AG09309 (cell line): ENCODE measurements at regions not wholly inside any gene's neighbourhood (a gene's known extent, or its start where the extent isn't known, plus 50 kb on each side); places are given as distances from the start of the nearest gene placed in this dataset.

Experiments
- DNase-seq: peaks from one replicate; pipeline ENCODE4 v3.0.0-alpha.2; 2010; ENCODE audit warnings: low read depth
- H3K4me3 ChIP-seq: 2 replicates; pipeline ENCODE4 v1.5.1; 2011; ENCODE audit warnings: mild to moderate bottlenecking, low read depth, low read length, moderate library complexity; ENCODE audit not compliant: control insufficient read depth
- TF ChIP-seq, protein P1 (sequence below): IDR thresholded peaks from 2 replicates; pipeline ENCODE4 v1.5.1; 2011; ENCODE audit warnings: mild to moderate bottlenecking, low read depth, low read length, inconsistent platforms; ENCODE audit not compliant: insufficient read depth, control insufficient read depth; ENCODE audit errors: missing control alignments

DNA sequence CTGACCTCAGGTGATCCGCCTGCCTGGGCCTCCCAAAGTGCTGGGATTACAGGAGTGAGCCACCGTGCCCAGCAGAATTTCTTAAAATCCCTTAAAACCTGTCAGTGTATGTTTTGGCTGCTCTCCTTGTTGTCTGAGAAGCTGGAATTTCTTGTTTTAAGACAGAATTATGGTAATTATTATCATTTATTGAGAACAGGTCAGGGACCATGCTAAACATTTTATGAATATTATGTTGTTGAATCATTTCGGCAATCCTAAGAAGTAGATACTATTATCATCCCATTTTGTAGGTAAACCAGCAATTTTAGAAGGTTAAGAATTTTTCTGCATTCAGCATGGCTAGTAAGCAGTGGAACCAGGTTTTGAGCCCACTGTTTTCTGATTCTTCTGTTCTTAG lies 86.1 kb upstream of the AKIRIN2 start:
- H3K4me3 ChIP-seq = no peak overlapping the region
- DNase-seq = no peak
- TF ChIP-seq, protein P1, sequence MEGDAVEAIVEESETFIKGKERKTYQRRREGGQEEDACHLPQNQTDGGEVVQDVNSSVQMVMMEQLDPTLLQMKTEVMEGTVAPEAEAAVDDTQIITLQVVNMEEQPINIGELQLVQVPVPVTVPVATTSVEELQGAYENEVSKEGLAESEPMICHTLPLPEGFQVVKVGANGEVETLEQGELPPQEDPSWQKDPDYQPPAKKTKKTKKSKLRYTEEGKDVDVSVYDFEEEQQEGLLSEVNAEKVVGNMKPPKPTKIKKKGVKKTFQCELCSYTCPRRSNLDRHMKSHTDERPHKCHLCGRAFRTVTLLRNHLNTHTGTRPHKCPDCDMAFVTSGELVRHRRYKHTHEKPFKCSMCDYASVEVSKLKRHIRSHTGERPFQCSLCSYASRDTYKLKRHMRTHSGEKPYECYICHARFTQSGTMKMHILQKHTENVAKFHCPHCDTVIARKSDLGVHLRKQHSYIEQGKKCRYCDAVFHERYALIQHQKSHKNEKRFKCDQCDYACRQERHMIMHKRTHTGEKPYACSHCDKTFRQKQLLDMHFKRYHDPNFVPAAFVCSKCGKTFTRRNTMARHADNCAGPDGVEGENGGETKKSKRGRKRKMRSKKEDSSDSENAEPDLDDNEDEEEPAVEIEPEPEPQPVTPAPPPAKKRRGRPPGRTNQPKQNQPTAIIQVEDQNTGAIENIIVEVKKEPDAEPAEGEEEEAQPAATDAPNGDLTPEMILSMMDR = no peak

DNA sequence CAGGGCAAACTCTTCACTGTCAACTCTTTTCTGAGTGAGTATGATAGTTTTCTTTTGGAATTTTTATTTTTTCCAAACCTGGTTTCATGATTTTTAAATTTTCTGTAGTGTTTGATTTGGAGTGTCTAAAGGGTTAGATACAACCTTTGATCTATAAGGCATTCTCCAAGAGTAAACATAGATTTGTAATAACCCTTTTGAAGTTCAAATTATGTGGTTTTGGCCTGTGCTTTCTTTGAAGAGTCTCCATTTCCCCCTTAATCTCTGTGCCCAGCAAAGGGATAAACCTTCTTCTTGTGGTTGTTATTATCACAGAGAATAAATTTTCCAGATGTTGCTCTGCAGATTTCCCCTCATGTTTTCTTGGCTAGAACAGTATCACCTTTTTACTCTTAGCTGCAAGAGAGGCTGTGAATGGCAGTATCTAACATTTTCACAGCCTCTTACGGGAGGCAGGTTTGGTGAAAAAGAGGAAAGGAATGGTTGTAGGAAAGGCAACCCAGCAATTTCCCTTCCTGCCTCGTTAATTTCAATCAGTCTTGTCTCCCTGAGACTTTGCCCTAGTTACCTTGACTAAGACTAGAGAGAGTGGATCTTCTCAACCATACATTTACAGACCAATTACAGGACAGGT lies 83.3 kb upstream of the AKIRIN2 start:
- no peak overlapping the region for H3K4me3 ChIP-seq
- no peak for DNase-seq
- TF ChIP-seq, protein P1 = no peak

DNA sequence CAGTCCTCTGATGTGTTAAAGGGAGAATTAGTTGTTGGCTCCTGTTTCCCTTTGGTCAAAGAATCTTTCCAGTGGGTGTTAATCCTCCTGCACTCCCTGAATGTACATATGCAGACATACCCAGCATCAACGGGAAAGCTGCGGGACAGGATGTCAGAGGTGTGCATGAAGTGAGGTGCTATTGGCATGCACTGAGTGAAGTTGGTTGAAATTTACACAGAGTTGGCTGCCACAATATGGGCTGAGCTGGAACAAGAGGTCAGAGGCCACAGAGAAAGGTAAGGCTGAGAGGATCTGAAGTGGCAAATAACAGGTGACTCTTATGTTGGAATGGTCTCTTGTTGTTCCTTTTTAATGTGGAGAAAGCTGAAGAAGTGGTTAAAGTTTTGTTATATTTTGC lies 82.7 kb upstream of the AKIRIN2 start:
- no peak overlapping the region for H3K4me3 ChIP-seq
- DNase-seq = no peak
- TF ChIP-seq, protein P1 = no peak

DNA sequence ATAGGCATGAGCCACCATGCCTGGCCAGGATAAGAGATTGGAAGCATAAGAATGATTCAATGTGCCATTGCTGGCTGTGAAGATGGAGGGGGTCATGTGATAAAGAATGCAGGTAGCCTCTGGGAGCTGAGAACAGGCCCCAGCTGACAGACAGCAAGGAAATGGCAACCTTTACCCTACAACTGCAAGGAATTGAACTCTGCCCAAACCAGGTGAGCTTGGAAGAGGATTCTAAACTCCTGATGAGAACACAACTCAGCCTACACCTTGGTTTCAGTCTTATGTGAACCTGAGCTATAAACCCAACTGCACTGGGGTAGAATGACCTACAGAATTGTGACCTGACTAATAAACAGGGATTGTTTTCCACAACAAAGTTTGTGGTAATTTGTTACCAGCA lies 82.0 kb upstream of the AKIRIN2 start:
- TF ChIP-seq, protein P1 = no peak
- no peak overlapping the region for H3K4me3 ChIP-seq
- no peak for DNase-seq

DNA sequence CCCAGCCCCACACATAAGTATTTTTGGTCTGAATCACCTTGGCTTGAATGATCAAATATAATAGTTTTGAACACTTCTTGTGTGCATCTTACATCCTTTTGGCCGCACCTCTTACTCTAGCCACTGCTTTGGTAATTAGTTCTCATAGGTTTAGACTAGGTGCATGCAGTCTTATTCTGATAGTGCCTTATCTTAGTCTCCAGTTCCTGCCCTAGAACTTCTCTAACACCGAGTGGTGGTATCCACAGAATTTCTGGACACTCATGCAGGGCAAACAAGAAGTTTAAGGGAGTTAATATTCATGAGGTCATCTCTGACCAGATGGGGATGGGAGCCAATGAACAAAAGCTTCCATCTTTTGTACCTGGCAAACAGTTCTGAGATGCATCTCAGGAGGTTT lies 77.5 kb upstream of the AKIRIN2 start:
- no peak for DNase-seq
- no peak overlapping the region for H3K4me3 ChIP-seq
- TF ChIP-seq, protein P1 = no peak

DNA sequence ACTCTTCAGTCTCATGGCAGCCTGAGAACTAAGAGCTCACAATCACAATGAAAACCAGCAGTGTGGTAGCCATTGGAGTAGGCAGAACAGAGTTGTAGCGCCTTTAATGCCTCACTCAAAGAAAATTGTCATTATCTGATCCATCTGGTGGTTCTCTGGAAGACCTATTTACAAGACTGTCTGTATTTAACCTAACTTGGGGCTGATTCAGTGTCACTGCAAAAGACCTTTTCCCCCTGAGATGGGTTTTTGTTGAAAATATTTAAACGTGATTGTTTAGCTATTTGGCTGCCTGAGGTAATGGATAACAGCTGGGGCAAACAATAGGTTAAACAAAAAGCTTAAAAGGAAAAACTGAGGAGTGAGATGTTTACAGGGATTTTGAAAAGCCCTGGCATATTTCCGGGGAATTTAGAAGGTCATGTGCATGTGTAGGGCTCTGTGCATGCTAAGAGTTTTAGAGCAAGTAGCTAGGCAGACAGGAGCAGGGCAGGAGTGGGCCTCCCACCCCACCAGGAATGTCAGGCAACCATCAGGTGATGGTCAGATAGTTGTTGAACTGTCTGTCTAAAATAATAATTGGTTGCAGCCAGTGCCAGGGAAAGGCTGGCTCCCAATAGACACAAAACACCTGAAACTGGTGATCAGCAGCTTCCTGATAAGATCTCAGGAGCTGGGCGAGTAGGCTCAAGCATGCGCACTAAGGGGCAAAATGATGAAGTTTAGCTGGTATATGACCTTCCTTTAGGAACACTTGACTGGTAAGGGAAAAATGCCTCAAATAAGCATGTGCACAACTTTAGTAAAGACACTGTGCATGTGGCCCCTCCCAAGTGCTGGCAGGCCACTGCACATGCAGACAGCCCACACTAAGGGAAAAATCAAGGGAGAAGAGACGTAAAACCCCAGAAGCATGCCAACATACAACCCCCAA lies 70.8 kb upstream of the AKIRIN2 start:
- TF ChIP-seq, protein P1 = no peak
- H3K4me3 ChIP-seq = no peak overlapping the region

DNA sequence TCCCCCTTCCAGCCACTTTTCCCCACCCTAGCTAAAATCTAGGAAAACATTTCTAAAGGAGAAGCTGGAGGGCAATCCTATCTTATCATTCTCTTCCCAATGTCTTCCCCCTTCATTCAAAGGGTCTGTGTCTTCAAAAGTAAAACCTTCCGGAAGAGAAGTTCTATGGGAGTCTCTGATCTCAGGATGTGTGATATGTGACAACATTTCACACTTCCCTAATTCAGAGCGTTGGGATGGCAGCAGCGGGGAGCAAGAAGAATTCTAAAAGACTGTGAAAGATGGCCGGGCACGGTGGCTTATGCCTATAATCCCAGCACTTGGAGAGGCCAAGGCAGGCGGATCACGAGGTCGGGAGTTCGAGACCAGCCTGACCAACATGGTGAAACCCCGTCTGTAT lies 65.4 kb upstream of the AKIRIN2 start:
- no peak for DNase-seq
- TF ChIP-seq, protein P1 = no peak
- no peak overlapping the region for H3K4me3 ChIP-seq

More for the DNA sequence above, 70.8 kb upstream of the AKIRIN2 start:
- no peak for DNase-seq
